ENCODE measurements at regions not wholly inside any gene's neighbourhood (a gene's known extent, or its start where the extent isn't known, plus 50 kb on each side); places are given as distances from the start of the nearest gene placed in this dataset.

DNA sequence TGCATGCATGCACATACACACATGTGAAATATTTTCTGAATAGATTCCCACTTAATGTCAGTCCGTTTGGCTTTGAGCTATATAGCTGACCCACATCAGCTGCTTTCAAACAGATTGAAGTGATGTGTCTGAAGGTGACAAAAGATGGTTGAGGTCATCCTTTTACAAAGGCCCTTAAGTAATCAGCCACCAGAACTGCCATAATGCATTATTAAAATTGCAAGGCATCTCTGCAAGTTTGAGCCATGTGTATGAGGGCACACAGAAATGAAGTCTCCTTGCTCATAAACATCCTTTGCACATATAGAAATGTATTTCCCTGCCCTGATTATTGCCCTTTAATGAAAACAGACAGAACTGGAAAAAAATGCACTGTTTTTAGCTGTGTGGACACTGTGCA lies 1043.0 kb upstream of the C9orf72 start:
- Histone ChIP-seq H3K4me3 (no peak overlapping the region), H3K27me3 (no peaks in the 10 kb centered on the region), H3K4me1 (no peaks in the 10 kb centered on the region), H3K36me3 (no peaks in the 10 kb centered on the region), H3K9me3 (no peaks in the 10 kb centered on the region), H3K27ac (replicated peaks in 1 of 4) (no peak overlapping the region)
- intact Hi-C loops (cut with DNase I) = no loop called here
- 45% methylated on average over 1 of the region's 1 CpG for WGBS
- no peak for DNase-seq (ENCODE audit: extremely low spot score)
- TF ChIP-seq POLR2AphosphoS5 (IDR thresholded peaks at IDR 0.05) (no peak), POLR2A (IDR thresholded peaks at IDR 0.05; ENCODE audit: low read depth) (no peak)

DNA sequence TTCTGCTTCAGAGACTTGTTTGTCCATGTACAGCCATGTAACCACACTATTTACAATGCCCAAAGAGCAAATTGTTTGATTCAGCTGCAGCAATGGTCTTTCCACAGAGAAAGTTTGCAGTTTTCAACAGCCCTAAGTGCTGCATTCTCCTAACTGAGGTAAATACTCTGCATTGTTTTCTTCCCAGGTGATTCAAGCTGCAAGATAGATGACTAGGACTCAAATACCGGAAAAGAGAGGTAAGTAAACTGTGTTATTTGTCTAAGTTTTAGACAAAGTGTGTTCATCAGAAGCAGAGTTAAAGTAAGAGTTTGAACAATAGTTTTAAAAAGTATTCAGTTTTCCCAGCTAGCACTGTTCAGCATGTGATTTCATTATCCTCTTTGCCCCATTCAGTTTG lies 1046.7 kb upstream of the C9orf72 start:
- Histone ChIP-seq H3K4me3 (no peak overlapping the region), H3K27ac (replicated peaks in 1 of 4) (no peak overlapping the region), H3K27me3 (no peaks in the 10 kb centered on the region), H3K4me1 (no peaks in the 10 kb centered on the region), H3K36me3 (no peaks in the 10 kb centered on the region), H3K9me3 (peaks cover 0 to 9% (median 0%) of the 10 kb centered on the region in 4 donors)
- WGBS = 69% methylated on average over 1 of the region's 1 CpG
- no peak for TF ChIP-seq EP300 (IDR thresholded peaks at IDR 0.05)
- TF ChIP-seq POLR2A (IDR thresholded peaks at IDR 0.05; ENCODE audit: low read depth) = no peak
- TF ChIP-seq CTCF (IDR thresholded peaks at IDR 0.05) = no peak
- no peak for TF ChIP-seq POLR2AphosphoS5 (IDR thresholded peaks at IDR 0.05)
- DNase-seq (ENCODE audit: extremely low spot score) = no peak
- intact Hi-C loops (cut with DNase I) = no loop called here

DNA sequence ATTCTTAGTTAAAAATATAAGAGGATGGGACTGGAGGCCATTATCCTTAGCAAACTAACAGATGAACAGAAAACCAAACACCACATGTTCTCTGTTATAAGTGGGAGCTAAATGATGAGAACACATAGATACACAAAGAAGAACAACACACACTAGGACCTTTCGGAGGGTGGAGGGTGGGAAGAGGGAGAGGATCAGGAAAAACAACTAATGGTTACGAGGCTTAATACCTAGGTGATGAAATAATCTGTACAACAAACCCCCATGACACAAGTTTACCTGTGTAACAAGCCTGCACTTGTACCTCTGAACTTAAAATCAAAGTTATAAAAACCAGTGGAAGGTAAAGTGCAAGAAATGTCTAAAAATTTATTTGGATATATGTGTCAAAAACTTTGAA lies 1047.4 kb upstream of the C9orf72 start:
- Histone ChIP-seq H3K27ac (replicated peaks in 1 of 4) (no peak overlapping the region), H3K9me3 (peaks cover 0 to 9% (median 0%) of the 10 kb centered on the region in 4 donors), H3K4me1 (no peaks in the 10 kb centered on the region), H3K36me3 (no peaks in the 10 kb centered on the region), H3K27me3 (no peaks in the 10 kb centered on the region), H3K4me3 (no peak overlapping the region)
- 61% methylated on average over 2 of the region's 2 CpGs for WGBS
- intact Hi-C loops (cut with DNase I) = no loop called here
- no peak for TF ChIP-seq POLR2A (IDR thresholded peaks at IDR 0.05; ENCODE audit: low read depth)
- TF ChIP-seq POLR2AphosphoS5 (IDR thresholded peaks at IDR 0.05) = no peak
- no peak for TF ChIP-seq EP300 (IDR thresholded peaks at IDR 0.05)
- no peak for TF ChIP-seq CTCF (IDR thresholded peaks at IDR 0.05)
- DNase-seq (ENCODE audit: extremely low spot score) = no peak

- WGBS = 88% methylated on average over 1 of the region's 1 CpG
- Histone ChIP-seq H3K4me3 (no peak overlapping the region), H3K4me1 (no peaks in the 10 kb centered on the region), H3K27ac (replicated peaks in 1 of 4) (no peak overlapping the region), H3K36me3 (no peaks in the 10 kb centered on the region), H3K9me3 (peaks cover 0 to 9% (median 0%) of the 10 kb centered on the region in 4 donors), H3K27me3 (no peaks in the 10 kb centered on the region)
- no peak for DNase-seq (ENCODE audit: extremely low spot score)
- TF ChIP-seq EP300 (IDR thresholded peaks at IDR 0.05) (no peak), POLR2A (IDR thresholded peaks at IDR 0.05; ENCODE audit: low read depth) (no peak), POLR2AphosphoS5 (IDR thresholded peaks at IDR 0.05) (no peak), CTCF (IDR thresholded peaks at IDR 0.05) (no peak)
- intact Hi-C loops (cut with DNase I) = no loop called here
Observed at GRCh38 chr9:28624771-28625170, 1051.5 kb upstream of the C9orf72 start.

- Histone ChIP-seq H3K27me3 (no peaks in the 10 kb centered on the region), H3K27ac (replicated peaks in 1 of 4) (no peak overlapping the region), H3K36me3 (no peaks in the 10 kb centered on the region), H3K4me1 (no peaks in the 10 kb centered on the region), H3K9me3 (peaks cover 0 to 5% (median 0%) of the 10 kb centered on the region in 4 donors), H3K4me3 (no peak overlapping the region)
- DNase-seq (ENCODE audit: extremely low spot score) = no peak
- TF ChIP-seq CTCF (IDR thresholded peaks at IDR 0.05) (no peak), POLR2A (IDR thresholded peaks at IDR 0.05; ENCODE audit: low read depth) (no peak), POLR2AphosphoS5 (IDR thresholded peaks at IDR 0.05) (no peak), EP300 (IDR thresholded peaks at IDR 0.05) (no peak)
- WGBS = 36% methylated on average over 1 of the region's 1 CpG
- intact Hi-C loops (cut with DNase I) = no loop called here
Observed at GRCh38 chr9:28628031-28628430, 1054.8 kb upstream of the C9orf72 start.

Measured in esophagus muscularis mucosa (tissue), 4 donors.